Liver (tissue), 8 donors: ENCODE measurements at regions not wholly inside any gene's neighbourhood (a gene's known extent, or its start where the extent isn't known, plus 50 kb on each side); places are given as distances from the start of the nearest gene placed in this dataset.

Experiments used
- DNase-seq: peaks from one replicate; pipeline ENCODE4 v3.0.0-alpha.2; 2017; ENCODE audit warnings: low spot score
- H3K27ac ChIP-seq, 2 donors: one replicate each; pipeline ENCODE4 v1.7.0; 2013; ENCODE audit warnings: inconsistent platforms in 2 of 2, low read length in 2 of 2, control low read depth in 1 of 2, low read depth in 1 of 2, mild to moderate bottlenecking in 1 of 2
- H3K27me3 ChIP-seq, 4 donors: one replicate each; pipeline versions ENCODE4 v1.6.1 to v1.7.0; 2013; ENCODE audit warnings: low read length in 3 of 4, inconsistent platforms in 1 of 4, mild to moderate bottlenecking in 1 of 4, moderate library complexity in 1 of 4; ENCODE audit not compliant: control insufficient read depth in 4 of 4, insufficient read depth in 4 of 4
- H3K36me3 ChIP-seq, 4 donors: one replicate each; pipeline versions ENCODE4 v1.6.1 to v1.7.0; 2013; ENCODE audit warnings: low read length in 3 of 4, mild to moderate bottlenecking in 3 of 4, low read depth in 1 of 4, moderate library complexity in 1 of 4; ENCODE audit not compliant: control insufficient read depth in 4 of 4, insufficient read depth in 3 of 4
- H3K4me1 ChIP-seq, 4 donors: one replicate each; pipeline versions ENCODE4 v1.6.1 to v1.7.0; 2013; ENCODE audit warnings: low read length in 3 of 4, mild to moderate bottlenecking in 3 of 4, moderate library complexity in 1 of 4; ENCODE audit not compliant: control insufficient read depth in 4 of 4, insufficient read depth in 4 of 4
- H3K4me3 ChIP-seq, 3 donors: one replicate each; pipeline versions ENCODE4 v1.6.1 to v1.7.0; 2013; ENCODE audit warnings: low read length in 3 of 3, control low read depth in 1 of 3, low read depth in 1 of 3, mild to moderate bottlenecking in 1 of 3
- H3K9ac ChIP-seq, 2 donors: one replicate each; pipeline ENCODE4 v1.7.0; 2013; ENCODE audit warnings: low read length in 2 of 2, mild to moderate bottlenecking in 2 of 2, moderate library complexity in 2 of 2, control low read depth in 1 of 2, low read depth in 1 of 2
- H3K9me3 ChIP-seq, 4 donors: one replicate each; pipeline versions ENCODE4 v1.6.1 to v1.7.0; 2013; ENCODE audit warnings: low read length in 3 of 4; ENCODE audit not compliant: control insufficient read depth in 4 of 4
- CTCF ChIP-seq: fragments of 150-350 bp; IDR thresholded peaks from 2 replicates; pipeline ENCODE4 v1.5.1; 2017; ENCODE audit warnings: improper control_type of control experiment, low read depth, low read length; ENCODE audit not compliant: missing input control
- EGR1 ChIP-seq, 2 donors: IDR thresholded peaks; 2 replicates each; pipeline ENCODE4 v1.6.1; 2016 to 2018; ENCODE audit warnings: antibody characterized with exemption in 2 of 2, low read depth in 2 of 2
- FOXA1 ChIP-seq: IDR thresholded peaks from 2 replicates; pipeline ENCODE4 v1.6.1; 2016; ENCODE audit warnings: antibody characterized with exemption
- FOXA2 ChIP-seq: IDR thresholded peaks from 2 replicates; pipeline ENCODE4 v1.6.1; 2016; ENCODE audit warnings: antibody characterized with exemption
- GABPA ChIP-seq, 2 donors: IDR thresholded peaks in 1 of 2; conservative IDR thresholded peaks in 1 of 2; 2 replicates each; pipeline ENCODE4 v1.6.1; 2016; ENCODE audit warnings: antibody characterized with exemption in 2 of 2, mild to moderate bottlenecking in 1 of 2, moderate library complexity in 1 of 2
- HNF4A ChIP-seq, 2 donors: conservative IDR thresholded peaks; 2 replicates each; pipeline ENCODE4 v1.6.1; 2016; ENCODE audit warnings: antibody characterized with exemption in 2 of 2, mild to moderate bottlenecking in 2 of 2
- JUND ChIP-seq, 2 donors: IDR thresholded peaks; 2 replicates each; pipeline ENCODE4 v1.6.1; 2016; ENCODE audit warnings: antibody characterized with exemption in 2 of 2
- MAX ChIP-seq: IDR thresholded peaks from 2 replicates; pipeline ENCODE4 v1.6.1; 2016; ENCODE audit warnings: antibody characterized with exemption
- NR2F2 ChIP-seq: IDR thresholded peaks from 2 replicates; pipeline ENCODE4 v1.6.1; 2016; ENCODE audit warnings: antibody characterized with exemption
- RXRA ChIP-seq, 2 donors: IDR thresholded peaks; 2 replicates each; pipeline ENCODE4 v1.6.1; 2017 to 2018; ENCODE audit warnings: antibody characterized with exemption in 2 of 2, mild to moderate bottlenecking in 1 of 2
- SP1 ChIP-seq: IDR thresholded peaks from 2 replicates; pipeline ENCODE4 v1.6.1; 2018; ENCODE audit warnings: antibody characterized with exemption, mild to moderate bottlenecking
- TAF1 ChIP-seq: conservative IDR thresholded peaks from 2 replicates; pipeline ENCODE4 v1.6.1; 2016; ENCODE audit warnings: antibody characterized with exemption, mild to moderate bottlenecking
- YY1 ChIP-seq: IDR thresholded peaks from 2 replicates; pipeline ENCODE4 v1.6.1; 2016; ENCODE audit warnings: antibody characterized with exemption, mild to moderate bottlenecking
- WGBS: extraction: QIAGEN DNeasy Blood & Tissue Kit; methylation state at CpG from one replicate; pipeline ENCODE4 v1.1.7; 2013; 5-methylcytosine and 5-hydroxymethylcytosine counted together
- donor health status: healthy.
- donor health status: healthy.
- donor health status: healthy.
- donor health status: healthy.
- donor health status: healthy.

- H3K27me3 ChIP-seq: no peaks in the 10 kb centered on the region
Observed at GRCh38 chr13:107832500-107833100, 382.7 kb downstream of the LIG4 start.

GRCh38 chr13:107830804-107831203 lies 384.5 kb downstream of the LIG4 start:
- WGBS: 84% methylated on average over 3 of the region's 3 CpGs
- H3K4me1 ChIP-seq: no peaks in the 10 kb centered on the region
- no peak overlapping the region for H3K27ac ChIP-seq
- H3K9me3 ChIP-seq: no peaks in the 10 kb centered on the region
- TF ChIP-seq CTCF (no peak), TAF1 (no peak), HNF4A (conservative IDR thresholded peaks at IDR 0.05) (no peak), FOXA2 (no peak), RXRA (IDR thresholded peaks at IDR 0.05) (no peak), NR2F2 (no peak), FOXA1 (no peak), EGR1 (IDR thresholded peaks at IDR 0.05; ENCODE audit: low read depth in 2 of 2) (no peak), JUND (IDR thresholded peaks at IDR 0.05) (no peak), MAX (no peak)
- H3K9ac ChIP-seq: no peak overlapping the region
- no peaks in the 10 kb centered on the region for H3K27me3 ChIP-seq
- no peaks in the 10 kb centered on the region for H3K36me3 ChIP-seq
- no peak for DNase-seq
- H3K4me3 ChIP-seq: no peak overlapping the region

More at GRCh38 chr13:107832500-107833100, 382.7 kb downstream of the LIG4 start:
- H3K36me3 ChIP-seq: no peaks in the 10 kb centered on the region
- TF ChIP-seq YY1: no peak
- no peak for TF ChIP-seq RXRA (IDR thresholded peaks at IDR 0.05)
- H3K4me3 ChIP-seq: no peak overlapping the region
- no peak overlapping the region for H3K27ac ChIP-seq
- no peak overlapping the region for H3K9ac ChIP-seq
- no peaks in the 10 kb centered on the region for H3K4me1 ChIP-seq
- no peaks in the 10 kb centered on the region for H3K9me3 ChIP-seq
- no peak for DNase-seq
- WGBS: 80% methylated on average over 10 of the region's 10 CpGs

- Histone ChIP-seq H3K4me3 (no peak overlapping the region), H3K4me1 (no peaks in the 10 kb centered on the region), H3K27me3 (no peaks in the 10 kb centered on the region), H3K9ac (no peak overlapping the region), H3K36me3 (no peaks in the 10 kb centered on the region), H3K27ac (no peak overlapping the region), H3K9me3 (no peaks in the 10 kb centered on the region)
- TF ChIP-seq SP1 (no peak), FOXA2 (no peak), GABPA (IDR thresholded peaks at IDR 0.05 in 1 of 2, conservative IDR thresholded peaks at IDR 0.05 in 1 of 2) (no peak)
- no peak for DNase-seq
- WGBS: 78% methylated on average over 11 of the region's 11 CpGs
Observed at GRCh38 chr13:107827840-107828549, 387.3 kb downstream of the LIG4 start.
